Ovary (tissue), 7 donors: ENCODE measurements at regions not wholly inside any gene's neighbourhood (a gene's known extent, or its start where the extent isn't known, plus 50 kb on each side); places are given as distances from the start of the nearest gene placed in this dataset.
"Not testable (repeated sequence)": the region's sequence is repeated elsewhere in the genome, so short reads cannot be mapped to it uniquely, and the experiment has no call there.

Experiments
- DNase-seq, 5 donors: peaks; one replicate each; pipeline ENCODE4 v3.0.0-alpha.2; 2019 to 2020
- H3K27ac ChIP-seq, 2 donors: fragments of 200-600 bp; one replicate each; pipeline versions ENCODE4 v1.5.1 to v1.8.0; 2019 to 2022
- H3K27me3 ChIP-seq: fragments of 200-600 bp; one replicate; pipeline ENCODE4 v1.8.0; 2022
- H3K36me3 ChIP-seq: fragments of 200-600 bp; sonication (generic); one replicate; pipeline ENCODE4 v1.5.1; 2019
- H3K4me1 ChIP-seq: one replicate; pipeline ENCODE4 v1.8.1; 2013; ENCODE audit warnings: mild to moderate bottlenecking, moderate library complexity; ENCODE audit not compliant: insufficient read depth
- H3K4me3 ChIP-seq: fragments of 200-600 bp; sonication (generic); one replicate; pipeline ENCODE4 v1.5.1; 2017
- H3K9me3 ChIP-seq, 2 donors: fragments of 200-600 bp in 1 of 2; sonication (generic) in 1 of 2; one replicate each; pipeline versions ENCODE4 v1.5.1 to v1.8.1; 2013 to 2019; ENCODE audit warnings: mild to moderate bottlenecking in 1 of 2, moderate library complexity in 1 of 2
- CTCF ChIP-seq, 3 donors: fragments of 450-650 bp in 2 of 3; fragments of 200-600 bp in 1 of 3; IDR thresholded peaks; one replicate each; pipeline versions ENCODE4 v1.5.1 to v1.8.0; 2016 to 2022; ENCODE audit warnings: antibody characterized with exemption in 3 of 3, mild to moderate bottlenecking in 1 of 3
- EP300 ChIP-seq: sonication (generic); formaldehyde crosslinking; IDR thresholded peaks from one replicate; pipeline ENCODE4 v1.6.1; 2017; ENCODE audit warnings: antibody characterized with exemption
- POLR2A ChIP-seq: fragments of 450-650 bp; IDR thresholded peaks from one replicate; pipeline ENCODE4 v1.6.1; 2017; ENCODE audit warnings: antibody characterized with exemption, mild to moderate bottlenecking, moderate library complexity
- WGBS, 3 donors: extraction: QIAGEN DNeasy Blood & Tissue Kit in 1 of 3; methylation state at CpG; one replicate each; pipeline versions ENCODE4 v1.1.5 to v1.1.7; 2013 to 2017; 5-methylcytosine and 5-hydroxymethylcytosine counted together
- intact Hi-C, 4 donors: fragments of 100-400 bp; cut with DNase I; formaldehyde crosslinking; loops; one replicate each; pipeline versions ENCODE4 v1.11.0 to v1.15.1; 2022 to 2023
- donor health status: DM: no; HTN: no; CAD: no; lungs with moderate emphysema.
- donor health status: DM: no; HTN: no; CAD: no.
- donor health status: Bipolar disorder and iron deficiency.
- donor health status: DM: no; HTN: no; CAD: no.
- donor health status: DM: yes; HTN: yes; CAD: no.

- H3K9me3 ChIP-seq, result no peaks in the 10 kb centered on the region
- intact Hi-C loops, result no loop called here
- WGBS, 3 donors, result 55 to 73% (median 60%) methylated on average over 1 of the region's 1 CpG
- no peaks in the 10 kb centered on the region for H3K27me3 ChIP-seq
- H3K4me1 ChIP-seq, result peaks cover 3% of the 10 kb centered on the region
- DNase-seq, result no peak
- TF ChIP-seq CTCF (IDR thresholded peaks at IDR 0.05) (no peak), EP300 (no peak), POLR2A (no peak)
- H3K27ac ChIP-seq, result no peak overlapping the region
- no peaks in the 10 kb centered on the region for H3K36me3 ChIP-seq
- no peak overlapping the region for H3K4me3 ChIP-seq
Observed at GRCh38 chrX:47745416-47745815, 86.4 kb upstream of the UXT start.

- 30 to 38% (median 31%) methylated on average over 2 of the region's 2 CpGs for WGBS, 3 donors
- no peak for TF ChIP-seq EP300
- TF ChIP-seq POLR2A, result no peak
- no peak for TF ChIP-seq CTCF (IDR thresholded peaks at IDR 0.05)
Observed at GRCh38 chrX:47743504-47743903, 84.5 kb upstream of the UXT start.

GRCh38 chrX:47738870-47739269, 79.9 kb upstream of the UXT start:
- WGBS, 3 donors, result 91 to 98% (median 94%) methylated on average over 3 of the region's 3 CpGs
- H3K4me3 ChIP-seq, DNase-seq, H3K36me3 ChIP-seq, H3K9me3 ChIP-seq, H3K27ac ChIP-seq, intact Hi-C loops, H3K27me3 ChIP-seq, H3K4me1 ChIP-seq: not testable (repeated sequence)

More at GRCh38 chrX:47743504-47743903, 84.5 kb upstream of the UXT start:
- H3K36me3 ChIP-seq, result no peaks in the 10 kb centered on the region
- peaks cover 1% of the 10 kb centered on the region for H3K4me1 ChIP-seq
- intact Hi-C loops, result no loop called here
- no peaks in the 10 kb centered on the region for H3K9me3 ChIP-seq
- H3K4me3 ChIP-seq, result no peak overlapping the region
- H3K27ac ChIP-seq, result no peak overlapping the region
- DNase-seq, result no peak
- H3K27me3 ChIP-seq, result no peaks in the 10 kb centered on the region

GRCh38 chrX:47723689-47724088, 64.7 kb upstream of the UXT start:
- no peak for DNase-seq
- H3K27me3 ChIP-seq, result no peaks in the 10 kb centered on the region

GRCh38 chrX:47723083-47723482, 64.1 kb upstream of the UXT start:
- Histone ChIP-seq H3K9me3 (no peaks in the 10 kb centered on the region), H3K4me3 (no peak overlapping the region), H3K27ac (no peak overlapping the region), H3K36me3 (no peaks in the 10 kb centered on the region), H3K4me1 (no peaks in the 10 kb centered on the region), H3K27me3 (no peaks in the 10 kb centered on the region)
- WGBS, 3 donors, result 68 to 78% (median 77%) methylated on average over 5 of the region's 5 CpGs
- TF ChIP-seq EP300 (no peak), POLR2A (no peak), CTCF (IDR thresholded peaks at IDR 0.05) (no peak)
- no peak for DNase-seq
- intact Hi-C loops, result no loop called here

More at GRCh38 chrX:47723689-47724088, 64.7 kb upstream of the UXT start:
- intact Hi-C loops, result no loop called here
- Histone ChIP-seq H3K4me1 (no peaks in the 10 kb centered on the region), H3K27ac (no peak overlapping the region), H3K36me3 (no peaks in the 10 kb centered on the region), H3K9me3 (no peaks in the 10 kb centered on the region), H3K4me3 (no peak overlapping the region)
- TF ChIP-seq CTCF (IDR thresholded peaks at IDR 0.05) (no peak), EP300 (no peak), POLR2A (no peak)
- WGBS, 3 donors, result 77 to 83% (median 81%) methylated on average over 9 of the region's 9 CpGs
